NCI-H2171 (cell line): ENCODE measurements at regions not wholly inside any gene's neighbourhood (a gene's known extent, or its start where the extent isn't known, plus 50 kb on each side); places are given as distances from the start of the nearest gene placed in this dataset.
"Not testable (repeated sequence)": the region's sequence is repeated elsewhere in the genome, so short reads cannot be mapped to it uniquely, and the experiment has no call there.

Experiments
- DNase-seq: peaks from one replicate; lab custom pipeline; 2025; lab: John Stamatoyannopoulos, UW

DNA sequence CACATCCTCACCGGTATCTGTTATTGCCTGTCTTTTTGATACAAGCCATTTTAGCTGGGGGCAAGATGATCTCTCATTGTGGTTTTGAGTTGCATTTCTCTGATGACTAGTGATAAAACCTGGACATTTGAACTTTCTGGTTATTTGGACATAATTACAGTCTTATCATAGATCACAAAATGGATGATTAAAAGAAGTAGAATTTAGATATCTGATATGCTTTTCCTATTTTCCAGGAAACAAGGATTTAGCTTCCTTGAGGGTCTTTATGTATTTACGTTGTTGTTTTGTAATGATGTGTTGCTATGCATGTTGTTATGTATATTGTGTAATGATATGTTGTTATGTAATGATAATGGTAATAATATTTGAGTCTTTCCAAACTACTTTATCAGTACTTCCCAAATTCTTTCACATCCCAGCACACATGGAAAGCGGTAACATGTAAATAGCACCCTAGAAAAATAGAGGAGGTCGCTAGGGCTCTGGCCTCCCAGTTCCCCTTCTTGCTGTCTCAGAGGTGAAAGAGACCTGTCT, 53.8 kb downstream of the GJD2 start:
- DNase-seq: no peak

DNA sequence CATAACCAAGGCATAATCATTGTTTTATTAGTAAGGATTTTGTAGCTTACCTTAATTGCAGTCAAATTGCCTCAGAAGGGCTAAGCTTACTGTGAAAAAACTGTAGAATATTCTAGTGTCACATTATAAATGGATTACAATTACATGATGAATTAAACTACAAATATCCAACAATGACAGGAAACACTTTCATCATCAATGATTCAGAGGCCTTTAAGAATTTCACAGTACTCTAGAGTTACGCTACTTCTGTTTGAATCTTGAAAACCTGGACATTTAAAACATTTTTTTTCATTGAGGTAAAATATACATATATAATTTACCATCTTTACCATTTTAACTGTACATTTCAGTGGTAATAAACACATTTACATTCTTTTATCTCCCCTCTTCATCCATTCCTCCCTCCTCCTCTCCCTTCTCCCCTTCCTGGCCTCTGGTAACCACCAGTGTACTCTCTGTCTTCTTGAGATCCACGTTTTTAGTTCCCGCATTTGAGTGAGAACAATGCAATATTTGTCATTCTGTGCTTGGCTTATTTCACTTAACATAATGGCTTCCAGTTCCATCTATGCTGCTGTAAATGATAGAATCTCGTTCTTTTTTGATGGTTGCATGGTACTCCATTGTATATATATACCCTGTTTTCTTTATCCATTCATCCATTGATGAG, 54.7 kb downstream of the GJD2 start:
- DNase-seq: no peak

GRCh38 chr15:34696506-34696905, 58.3 kb downstream of the GJD2 start:
- DNase-seq: no peak

GRCh38 chr15:34693053-34693744, 61.6 kb downstream of the GJD2 start:
- no peak for DNase-seq

DNA sequence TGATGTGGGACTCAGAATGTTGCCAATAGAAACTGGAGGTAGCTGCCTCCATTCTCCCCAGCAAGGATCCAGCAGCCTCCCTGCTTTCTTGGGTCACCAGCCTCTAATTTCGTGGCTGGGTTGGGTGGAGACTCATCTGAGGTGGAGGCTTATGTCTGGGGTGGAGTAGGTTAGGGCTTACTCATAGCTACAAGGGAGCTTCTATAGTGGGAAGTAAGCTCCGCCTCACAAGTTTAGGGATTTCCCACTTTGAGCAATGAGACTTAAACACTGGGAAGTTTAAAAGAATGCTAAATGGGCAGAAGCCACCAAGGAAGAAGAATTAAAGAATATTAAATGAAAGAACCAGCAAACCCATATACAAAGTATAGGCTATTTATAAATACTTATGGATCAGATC, 63.8 kb downstream of the GJD2 start:
- no peak for DNase-seq

GRCh38 chr15:34688699-34689098, 66.1 kb downstream of the GJD2 start:
- no peak for DNase-seq

GRCh38 chr15:34684351-34684750, 70.4 kb downstream of the GJD2 start:
- DNase-seq: no peak

DNA sequence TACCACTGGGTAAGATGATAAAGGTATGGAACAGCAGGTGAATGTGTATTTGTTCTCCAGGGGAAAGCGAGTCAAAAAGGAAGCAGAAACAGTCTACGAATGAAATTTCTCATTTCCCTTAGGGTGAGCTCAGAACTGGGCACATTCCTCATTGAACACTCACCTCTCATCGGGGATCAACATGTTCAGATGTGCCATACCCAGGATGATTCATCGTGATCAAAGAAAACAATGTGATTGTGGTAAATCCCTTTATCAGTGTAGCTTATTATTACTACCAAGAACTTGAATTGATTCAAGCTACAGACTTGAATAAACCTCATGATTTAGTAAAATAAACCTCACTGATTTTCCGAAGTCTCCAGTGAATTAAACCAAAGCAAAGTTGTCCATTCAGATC, 72.1 kb downstream of the GJD2 start:
- DNase-seq: no peak

DNA sequence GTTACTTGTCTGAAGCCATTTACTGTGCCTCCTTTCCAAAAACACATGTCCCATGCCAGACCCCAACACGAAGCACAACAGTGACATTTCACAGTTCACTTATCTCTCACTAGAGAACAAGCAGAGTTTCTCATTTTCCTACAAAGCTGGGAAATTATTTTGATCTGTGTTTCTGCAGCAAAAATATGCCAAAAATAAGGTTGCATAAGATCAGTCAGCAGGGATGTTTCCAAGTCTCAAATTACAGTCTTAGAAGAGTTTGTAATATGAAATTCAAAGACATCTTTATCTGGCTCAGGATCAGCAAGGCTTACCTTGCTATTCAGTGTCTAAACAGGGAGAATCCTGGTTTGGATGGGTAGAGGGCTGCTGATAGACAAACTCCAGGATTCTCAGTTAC, 75.5 kb downstream of the GJD2 start:
- DNase-seq: no peak

- DNase-seq: no peak
Measured at GRCh38 chr15:34673241-34673640, 81.6 kb downstream of the GJD2 start.

DNA sequence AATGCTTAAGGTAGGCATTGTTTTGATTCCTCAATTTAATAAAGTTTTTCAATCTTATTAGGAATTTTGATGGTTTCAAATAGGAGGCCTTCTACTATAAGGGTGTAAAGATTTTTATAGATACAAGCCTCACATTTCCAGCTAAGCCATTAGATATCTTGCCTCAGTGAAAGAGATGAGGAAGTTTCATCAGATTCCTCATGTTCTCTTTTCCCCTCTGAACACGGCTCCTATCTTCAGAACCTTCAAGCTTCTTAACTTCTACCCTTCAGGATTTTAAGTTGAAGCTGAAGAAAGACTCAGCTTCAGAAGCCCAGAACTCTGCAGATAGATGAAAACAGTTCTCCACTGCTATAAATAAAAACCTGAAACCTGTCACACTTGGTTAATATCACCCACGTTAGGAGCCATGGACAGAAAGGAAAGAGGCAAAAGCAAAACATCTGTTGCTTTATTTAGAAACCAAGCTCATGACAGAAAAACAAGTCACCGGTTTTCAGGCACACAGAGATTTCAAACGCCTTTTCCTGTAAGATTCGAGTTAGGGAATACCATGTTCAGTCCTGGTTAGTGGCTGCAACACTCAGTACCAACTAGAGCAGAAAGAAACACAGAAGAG, 82.2 kb upstream of the GOLGA8B start:
- no peak for DNase-seq

DNA sequence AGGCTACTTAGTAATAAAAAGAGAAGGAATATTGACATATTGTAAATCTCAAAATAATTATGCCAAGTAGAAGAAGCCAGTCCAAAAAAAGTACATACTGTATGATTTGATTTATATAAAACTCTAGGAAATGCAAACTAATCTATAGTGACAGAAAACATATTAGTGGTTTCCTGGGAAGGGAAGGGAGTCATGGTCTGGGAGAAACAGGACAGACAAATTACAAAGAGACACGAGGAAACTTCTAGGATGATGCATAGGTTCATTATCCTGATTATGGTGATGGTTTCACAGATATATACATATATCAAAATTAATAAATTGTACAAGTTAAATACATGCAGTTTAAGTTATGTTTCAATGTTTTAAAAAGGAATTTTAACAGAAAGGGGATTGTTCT, 81.0 kb upstream of the GOLGA8B start:
- no peak for DNase-seq

- DNase-seq: no peak
Measured at GRCh38 chr15:34663101-34663500, 79.7 kb upstream of the GOLGA8B start.

DNA sequence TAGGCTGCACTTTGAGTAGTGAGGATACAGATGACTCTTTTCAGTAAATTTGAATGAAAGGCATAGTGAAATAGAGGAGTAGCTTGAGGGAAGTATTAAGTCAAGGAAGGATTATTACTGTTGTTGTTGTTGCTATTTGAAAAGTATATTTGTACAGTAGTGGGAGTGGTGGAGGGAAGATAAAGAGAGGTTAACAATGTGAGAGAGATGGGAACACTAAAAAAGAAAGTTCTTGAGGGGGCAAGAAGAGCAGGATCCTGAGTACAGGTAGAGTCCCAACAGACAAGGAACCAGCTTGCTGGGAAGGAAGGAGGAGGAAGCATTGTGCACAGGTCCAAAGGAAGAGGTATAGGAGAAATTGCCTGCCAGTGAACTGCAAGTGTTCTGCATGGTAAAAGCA, 75.6 kb upstream of the GOLGA8B start:
- DNase-seq: no peak

- no peak for DNase-seq
Measured at GRCh38 chr15:34657469-34658127, 74.1 kb upstream of the GOLGA8B start.

GRCh38 chr15:34656005-34656796, 72.8 kb upstream of the GOLGA8B start:
- DNase-seq: no peak

DNA sequence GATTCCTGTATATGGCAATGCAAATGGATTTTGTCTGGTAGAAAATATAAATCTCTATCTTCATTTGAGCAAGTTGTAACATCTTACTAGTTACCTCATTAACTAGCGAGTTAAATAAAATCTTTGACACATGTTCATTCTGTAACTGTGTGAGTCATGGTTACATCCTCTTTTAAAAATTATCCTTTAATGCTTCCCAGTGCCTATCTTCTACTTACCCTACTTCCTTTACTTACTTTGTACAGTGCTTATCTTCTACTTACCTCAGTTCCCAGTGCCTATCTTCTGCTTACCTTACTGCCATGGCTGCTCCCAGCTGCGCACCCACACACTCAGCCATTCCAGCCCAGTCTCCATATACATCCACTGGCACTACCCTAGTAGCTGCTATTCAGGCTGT, 71.9 kb upstream of the GOLGA8B start:
- no peak for DNase-seq

- DNase-seq: no peak
Measured at GRCh38 chr15:34654625-34655024, 71.2 kb upstream of the GOLGA8B start.

DNA sequence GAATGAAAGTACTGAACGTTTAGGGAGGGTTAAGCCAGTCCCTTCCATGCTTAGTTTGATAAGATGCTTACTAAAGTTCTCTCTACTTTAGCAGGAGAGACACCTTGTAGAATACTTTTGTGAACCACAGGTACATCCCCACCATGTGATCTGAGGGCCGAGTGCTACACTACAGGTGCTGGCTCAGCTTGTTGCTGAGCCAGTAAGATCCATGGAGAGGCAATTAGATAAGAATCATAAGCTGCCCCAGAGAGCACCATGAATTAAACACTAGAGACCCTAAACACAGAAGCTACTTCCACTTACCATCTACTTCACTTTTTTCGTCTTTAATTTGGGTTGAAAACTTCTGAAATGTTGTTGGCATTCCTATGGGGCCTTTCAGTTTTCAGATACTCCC, 70.5 kb upstream of the GOLGA8B start:
- DNase-seq: no peak

DNA sequence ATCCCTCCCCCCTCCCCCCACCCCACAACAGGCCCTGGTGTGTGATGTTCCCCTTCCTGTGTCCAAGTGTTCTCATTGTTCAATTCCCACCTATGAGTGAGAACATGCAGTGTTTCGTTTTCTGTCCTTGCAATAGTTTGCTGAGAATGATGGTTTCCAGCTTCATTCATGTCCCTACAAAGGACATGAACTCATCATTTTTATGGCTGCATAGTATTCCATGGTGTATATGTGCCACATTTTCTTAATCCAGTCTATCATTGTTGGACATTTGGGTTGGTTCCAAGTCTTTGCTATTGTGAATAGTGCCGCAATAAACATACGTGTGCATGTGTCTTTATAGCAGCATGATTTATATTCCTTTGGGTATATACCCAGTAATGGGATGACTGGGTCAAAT, 69.9 kb upstream of the GOLGA8B start:
- DNase-seq: not testable (repeated sequence)

DNA sequence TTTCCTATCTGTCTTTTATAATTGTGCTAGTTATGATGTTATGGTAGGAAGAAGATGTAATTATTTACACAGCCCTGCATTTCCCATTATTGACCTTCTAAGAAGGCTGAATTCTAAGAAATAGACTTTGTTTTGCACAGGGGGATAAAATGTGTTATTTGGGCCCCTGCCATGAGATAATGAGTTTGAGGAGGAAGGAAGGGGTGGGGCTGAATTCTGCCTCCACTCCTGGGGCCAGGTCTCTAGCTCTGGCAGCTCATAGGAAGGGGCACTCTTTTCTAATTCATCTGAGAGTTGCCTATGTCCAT, 69.2 kb upstream of the GOLGA8B start:
- DNase-seq: no peak
